A673 (cell line): ENCODE measurements at regions not wholly inside any gene's neighbourhood (a gene's known extent, or its start where the extent isn't known, plus 50 kb on each side); places are given as distances from the start of the nearest gene placed in this dataset.
"Not testable (repeated sequence)": the region's sequence is repeated elsewhere in the genome, so short reads cannot be mapped to it uniquely, and the experiment has no call there.

Experiments
- EZH2 ChIP-seq: fragments of 200-600 bp; sonication (generic); IDR thresholded peaks from 2 replicates; pipeline ENCODE4 v1.6.1; 2017; ENCODE audit warnings: borderline replicate concordance, low read depth, mild to moderate bottlenecking, mixed read lengths, antibody characterized with exemption, low read length; ENCODE audit not compliant: poor library complexity, severe bottlenecking
- TF ChIP-seq, protein P1 (sequence below): fragments of 300-800, 200-600 bp; sonication (generic); conservative IDR thresholded peaks from 2 replicates; pipeline ENCODE4 v1.5.1; 2017; ENCODE audit warnings: low read depth, mild to moderate bottlenecking, antibody characterized with exemption, low read length, moderate library complexity, mixed read lengths

DNA sequence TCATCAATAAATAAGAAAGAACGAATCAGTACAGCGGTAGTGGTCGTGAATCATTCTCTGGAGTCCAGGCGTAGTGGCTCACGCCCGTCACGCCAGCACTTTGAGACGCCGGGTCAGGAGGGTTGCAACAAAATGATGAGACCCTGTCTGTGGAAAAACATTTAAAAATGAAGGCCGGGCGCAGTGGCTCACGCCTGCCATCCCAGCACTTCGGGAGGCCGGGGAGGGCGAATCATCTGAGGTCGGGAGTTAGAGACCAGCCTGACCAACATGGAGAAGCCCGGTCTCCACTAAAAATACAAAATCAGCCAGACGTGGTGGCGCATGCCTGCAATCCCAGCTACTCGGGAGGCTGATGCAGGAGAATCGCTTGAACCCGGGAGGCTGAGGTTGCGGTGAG, 111.8 kb upstream of the ANKRD30BL start:
- TF ChIP-seq, protein P1, sequence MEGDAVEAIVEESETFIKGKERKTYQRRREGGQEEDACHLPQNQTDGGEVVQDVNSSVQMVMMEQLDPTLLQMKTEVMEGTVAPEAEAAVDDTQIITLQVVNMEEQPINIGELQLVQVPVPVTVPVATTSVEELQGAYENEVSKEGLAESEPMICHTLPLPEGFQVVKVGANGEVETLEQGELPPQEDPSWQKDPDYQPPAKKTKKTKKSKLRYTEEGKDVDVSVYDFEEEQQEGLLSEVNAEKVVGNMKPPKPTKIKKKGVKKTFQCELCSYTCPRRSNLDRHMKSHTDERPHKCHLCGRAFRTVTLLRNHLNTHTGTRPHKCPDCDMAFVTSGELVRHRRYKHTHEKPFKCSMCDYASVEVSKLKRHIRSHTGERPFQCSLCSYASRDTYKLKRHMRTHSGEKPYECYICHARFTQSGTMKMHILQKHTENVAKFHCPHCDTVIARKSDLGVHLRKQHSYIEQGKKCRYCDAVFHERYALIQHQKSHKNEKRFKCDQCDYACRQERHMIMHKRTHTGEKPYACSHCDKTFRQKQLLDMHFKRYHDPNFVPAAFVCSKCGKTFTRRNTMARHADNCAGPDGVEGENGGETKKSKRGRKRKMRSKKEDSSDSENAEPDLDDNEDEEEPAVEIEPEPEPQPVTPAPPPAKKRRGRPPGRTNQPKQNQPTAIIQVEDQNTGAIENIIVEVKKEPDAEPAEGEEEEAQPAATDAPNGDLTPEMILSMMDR: not testable (repeated sequence)
- TF ChIP-seq EZH2: not testable (repeated sequence)
